Stimulated activated CD8-positive, alpha-beta memory T cell treated with anti-CD3 and anti-CD28 coated beads, Interleukin-4, amount 100 ng/mL, for 1 hour (primary cell): ENCODE measurements at regions not wholly inside any gene's neighbourhood (a gene's known extent, or its start where the extent isn't known, plus 50 kb on each side); places are given as distances from the start of the nearest gene placed in this dataset.

Source experiments
- DNase-seq, 2 donors: peaks; one replicate each; pipeline ENCODE4 v3.0.0-alpha.2; 2020; ENCODE audit warnings: low read depth in 2 of 2, low spot score in 1 of 2

DNA sequence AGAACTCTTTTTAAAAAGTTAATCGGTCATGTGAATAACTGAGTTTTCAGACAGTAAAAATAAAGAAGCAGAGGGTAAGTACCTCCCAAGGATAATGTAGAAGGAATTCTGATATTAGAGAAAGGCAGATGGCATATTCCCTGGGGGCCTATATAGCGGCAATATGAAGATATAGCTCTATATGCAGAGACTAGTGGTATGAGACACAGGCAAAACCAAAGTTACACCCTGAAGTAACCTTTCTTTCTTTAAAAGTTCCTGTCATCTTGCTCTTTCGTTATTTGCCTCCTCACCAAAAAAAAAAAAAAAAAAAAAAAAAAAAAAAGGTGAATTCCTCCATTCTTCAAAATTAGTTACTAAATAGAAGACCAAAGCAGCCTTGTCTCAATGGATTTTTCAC, 76.2 kb upstream of the ARHGAP32 start:
- DNase-seq = no peak

DNA sequence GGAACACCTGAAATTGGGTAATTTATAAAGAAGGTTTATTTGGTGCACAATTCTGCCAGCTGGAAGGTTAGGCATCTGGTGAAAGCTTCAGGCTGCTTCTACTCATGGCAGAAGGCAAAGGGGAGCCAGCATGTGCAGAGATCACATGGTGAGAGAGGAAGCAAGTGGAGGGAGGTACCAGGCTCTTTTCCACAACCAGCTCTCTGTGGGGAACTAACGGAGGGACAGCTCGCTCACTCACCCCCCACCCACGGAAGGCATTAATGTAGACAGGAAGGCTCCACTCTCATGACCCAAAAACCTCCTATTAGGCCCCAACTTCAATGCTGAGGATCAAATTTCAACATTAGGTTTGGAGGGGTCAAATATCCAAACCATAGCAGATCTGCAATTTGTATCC, 75.6 kb upstream of the ARHGAP32 start:
- DNase-seq = no peak

DNA sequence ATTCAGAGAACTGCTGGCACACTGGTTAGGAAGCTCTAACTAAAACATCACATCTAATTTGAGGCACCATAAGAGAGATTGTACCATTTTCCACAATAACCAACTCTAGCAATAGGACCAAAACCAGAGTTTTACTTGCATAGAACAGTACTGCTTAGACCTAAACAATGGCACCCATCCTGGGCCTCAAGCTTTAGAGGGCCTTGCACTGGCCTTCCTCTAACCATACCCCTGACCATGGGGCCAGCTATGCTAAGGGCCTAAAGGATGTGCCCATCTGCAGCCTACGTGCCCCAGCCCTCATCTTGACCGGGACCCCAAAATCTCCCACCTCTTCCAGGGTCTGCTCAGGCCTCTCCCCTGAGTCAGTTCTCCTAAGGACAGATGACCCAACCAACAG, 74.4 kb upstream of the ARHGAP32 start:
- DNase-seq = no peak

DNA sequence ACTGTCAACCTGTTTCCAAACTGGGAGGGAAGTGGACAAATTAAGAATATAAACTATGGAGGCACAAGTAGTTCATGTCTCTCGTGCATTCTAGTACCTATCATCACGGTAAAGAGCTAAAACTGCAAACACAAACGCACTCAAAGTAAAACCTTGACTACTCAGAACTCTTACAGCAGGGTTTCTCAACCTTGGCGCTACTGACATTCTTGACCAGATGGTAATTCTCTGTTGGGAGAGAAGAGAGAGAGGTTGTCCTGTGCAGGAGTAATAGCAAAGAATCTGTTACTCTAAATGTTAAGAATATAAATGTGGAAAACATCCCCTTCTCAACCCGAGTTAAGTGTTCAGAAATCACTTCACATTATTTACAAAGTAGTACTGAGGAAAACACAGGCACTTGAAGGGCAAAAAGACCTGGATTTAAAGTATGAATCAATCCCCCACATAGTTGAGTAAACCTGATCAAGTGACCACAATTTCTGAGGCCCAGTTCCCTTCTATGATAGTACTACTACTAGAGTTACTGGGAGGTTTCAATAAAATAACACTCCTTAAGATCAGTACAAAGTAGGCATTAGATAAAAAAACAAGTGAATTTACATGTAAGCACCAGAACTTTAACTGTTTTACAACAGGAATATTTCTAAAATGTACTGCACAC, 73.1 kb upstream of the ARHGAP32 start:
- no peak for DNase-seq

DNA sequence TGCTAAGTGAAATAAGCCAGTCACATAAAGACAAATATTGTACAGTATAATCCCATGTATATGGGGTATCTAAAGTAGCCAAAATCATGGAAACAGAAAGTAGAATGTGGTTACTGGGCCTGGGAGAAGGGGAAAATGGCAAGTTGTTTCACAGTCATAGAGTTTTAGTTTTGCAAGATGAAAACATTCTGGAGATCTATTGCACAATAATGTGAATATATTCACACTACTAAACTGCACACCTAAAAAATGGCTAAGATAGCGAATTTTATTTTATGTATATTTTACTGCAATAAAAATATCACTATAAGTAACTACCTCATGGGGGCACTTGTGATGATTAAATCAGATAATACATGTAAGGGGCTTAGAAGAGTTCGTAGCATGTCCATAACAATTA, 72.0 kb upstream of the ARHGAP32 start:
- DNase-seq = no peak

DNA sequence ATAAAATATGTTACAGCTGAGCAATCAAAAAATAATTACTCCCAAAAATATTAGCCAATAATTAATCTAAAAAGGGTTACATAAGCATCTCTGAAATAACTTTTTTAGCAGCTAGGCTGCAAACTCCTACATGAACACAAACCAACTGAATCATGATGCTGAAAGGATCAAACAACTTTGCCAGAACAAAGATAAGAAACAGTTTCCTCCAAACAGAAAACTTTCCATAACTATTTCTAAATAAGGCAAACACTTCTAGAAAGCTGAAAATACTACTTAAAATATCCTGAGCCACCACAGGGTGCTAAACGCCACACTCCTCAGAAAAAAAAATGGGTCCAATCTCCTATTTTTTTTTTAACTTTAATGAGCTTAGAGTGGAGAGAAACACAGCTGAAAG, 68.6 kb upstream of the ARHGAP32 start:
- DNase-seq = no peak

DNA sequence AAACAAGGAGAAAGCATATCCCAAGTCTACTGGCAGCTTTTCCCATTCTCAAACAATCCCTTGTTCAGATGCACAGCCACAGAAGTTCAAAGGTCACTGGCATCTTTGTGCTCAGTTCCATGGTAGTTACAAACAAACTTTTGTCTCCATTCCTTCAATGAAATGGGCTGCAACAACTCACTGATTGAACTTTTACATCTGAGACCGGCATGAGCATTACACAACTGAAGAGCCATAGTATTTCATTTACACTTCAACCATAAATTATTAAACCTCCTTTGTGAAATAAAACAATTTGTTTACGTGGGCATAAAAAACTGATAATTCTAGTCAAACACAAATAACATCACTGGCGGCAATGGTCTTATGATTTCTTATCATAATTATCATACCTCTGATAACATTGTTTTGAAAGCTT, 67.8 kb upstream of the ARHGAP32 start:
- no peak for DNase-seq

DNA sequence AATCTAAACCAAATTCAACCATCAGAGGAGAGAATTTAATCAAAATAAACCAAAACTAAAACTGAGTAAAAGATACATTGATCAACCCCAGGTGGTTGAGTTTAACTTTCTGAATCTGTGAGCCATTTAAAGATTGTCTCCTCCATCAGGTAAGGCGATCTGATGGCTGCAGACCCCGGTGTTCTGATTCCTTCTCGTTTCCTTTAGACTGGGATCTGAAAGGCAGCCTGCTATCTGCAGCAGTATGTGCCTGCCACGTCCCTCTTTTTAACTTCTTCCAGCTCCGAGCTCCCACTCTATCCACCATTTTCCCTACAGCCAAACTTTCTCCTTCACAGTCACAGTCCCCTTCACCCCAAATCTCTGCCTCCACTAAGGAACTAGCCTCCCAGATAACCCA, 66.1 kb upstream of the ARHGAP32 start:
- no peak for DNase-seq

DNA sequence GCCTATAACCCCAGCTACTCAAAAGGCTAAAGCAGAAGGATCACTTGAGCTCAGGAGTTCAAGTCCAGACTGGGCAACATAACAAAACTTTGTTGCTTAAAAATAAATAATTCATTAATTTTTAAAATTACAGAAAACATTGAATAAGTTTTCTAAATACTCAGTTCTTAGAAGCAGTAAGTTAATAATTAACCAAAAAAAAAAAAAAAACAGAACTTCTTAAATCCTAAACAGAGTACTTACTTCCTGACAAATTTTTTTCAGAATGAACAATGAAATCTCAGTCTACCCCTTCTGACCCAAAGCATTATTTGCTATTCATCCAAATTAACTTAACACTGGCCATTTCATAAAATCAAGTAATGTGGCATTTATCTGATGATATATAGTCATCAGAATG, 65.4 kb upstream of the ARHGAP32 start:
- DNase-seq = no peak

DNA sequence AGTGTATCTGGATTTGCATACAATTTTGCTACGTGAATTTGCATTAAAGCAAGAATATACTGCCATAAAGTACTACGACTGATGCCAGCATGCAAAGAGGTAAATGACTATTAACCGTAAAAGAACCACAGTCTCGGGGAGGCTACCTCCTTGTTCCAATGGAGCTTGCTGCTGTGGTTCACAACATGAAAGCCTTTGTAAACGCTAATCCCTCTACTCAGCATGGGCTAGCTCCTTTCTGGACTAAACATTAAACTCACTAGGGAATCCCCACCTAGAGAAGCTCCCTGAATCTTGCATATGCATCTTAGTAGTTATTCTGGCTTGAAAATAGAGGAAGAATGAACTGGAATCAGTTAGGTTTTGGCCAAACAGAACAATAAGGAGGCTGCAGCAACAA, 60.5 kb upstream of the ARHGAP32 start:
- no peak for DNase-seq

DNA sequence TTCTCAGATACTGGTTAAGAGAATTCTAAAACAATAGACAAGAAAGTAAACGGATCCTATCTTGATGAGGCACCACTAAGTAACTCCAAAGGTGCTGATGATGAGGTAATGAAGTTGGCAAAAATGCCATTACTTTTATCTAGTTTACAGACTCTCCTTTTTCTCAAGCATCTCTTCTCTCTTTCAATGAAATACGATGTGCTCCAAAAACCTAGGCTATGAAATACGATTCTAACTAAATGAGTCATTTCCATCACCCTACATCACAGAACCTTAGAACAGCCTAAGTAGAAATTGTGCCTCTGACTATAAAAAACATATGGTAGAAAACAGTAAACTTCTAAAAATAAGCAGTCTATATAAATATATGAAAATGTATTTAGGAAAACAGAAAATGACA, 58.9 kb upstream of the ARHGAP32 start:
- DNase-seq = no peak

DNA sequence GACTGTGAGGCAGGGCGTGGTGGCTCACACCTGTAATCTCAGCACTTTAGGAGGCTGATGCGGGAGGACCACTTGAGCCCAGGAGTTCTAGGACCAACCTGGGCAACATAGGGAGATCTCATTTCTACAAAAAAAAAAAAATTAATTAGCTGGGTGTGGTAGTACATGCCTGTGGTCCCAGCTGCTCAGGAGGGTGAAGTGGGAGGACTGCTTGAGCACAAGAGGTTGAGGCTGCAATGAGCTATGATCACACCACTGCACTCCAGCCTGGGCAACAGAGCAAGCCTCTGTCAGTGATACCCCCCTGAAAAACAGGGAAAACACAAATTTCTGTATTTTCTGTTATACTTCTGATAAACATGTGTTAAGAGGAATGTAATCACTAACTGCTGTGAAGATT, 57.8 kb upstream of the ARHGAP32 start:
- no peak for DNase-seq

DNA sequence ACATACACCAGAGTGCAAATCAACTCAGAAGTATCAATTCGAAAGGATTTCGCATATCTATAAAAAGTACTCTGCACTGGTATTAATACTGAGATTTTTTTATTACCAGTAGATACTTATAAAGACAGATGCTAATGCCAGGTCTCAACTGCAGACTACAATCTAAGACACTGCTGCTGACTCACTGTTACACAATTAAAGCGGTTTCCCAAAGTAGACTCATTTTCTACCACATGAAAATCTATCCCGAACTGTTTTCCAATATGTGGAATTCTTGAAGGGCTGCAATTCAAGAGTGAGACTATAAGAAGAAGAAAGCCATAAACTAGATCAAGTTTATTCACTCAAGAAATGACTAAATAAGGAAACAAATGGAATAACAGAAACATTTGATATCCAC, 57.2 kb upstream of the ARHGAP32 start:
- no peak for DNase-seq

DNA sequence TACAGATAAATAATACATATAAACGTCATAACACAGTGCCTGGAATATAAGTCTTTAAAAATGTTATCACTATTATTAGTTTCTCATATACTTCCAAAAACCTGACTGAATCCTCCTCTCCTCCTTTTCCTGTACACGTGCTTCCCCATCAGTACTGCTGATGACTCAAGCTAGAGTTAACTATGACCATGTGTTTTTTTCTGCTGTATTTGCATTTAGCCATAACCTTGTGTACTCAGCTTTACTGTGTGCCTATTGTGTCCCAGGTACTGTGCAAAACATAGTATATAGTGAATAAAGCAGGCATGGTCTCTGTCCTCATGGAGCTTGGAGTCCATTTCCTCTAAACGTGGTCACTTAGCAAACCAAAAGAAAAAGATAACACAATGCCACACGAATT, 56.5 kb upstream of the ARHGAP32 start:
- no peak for DNase-seq

DNA sequence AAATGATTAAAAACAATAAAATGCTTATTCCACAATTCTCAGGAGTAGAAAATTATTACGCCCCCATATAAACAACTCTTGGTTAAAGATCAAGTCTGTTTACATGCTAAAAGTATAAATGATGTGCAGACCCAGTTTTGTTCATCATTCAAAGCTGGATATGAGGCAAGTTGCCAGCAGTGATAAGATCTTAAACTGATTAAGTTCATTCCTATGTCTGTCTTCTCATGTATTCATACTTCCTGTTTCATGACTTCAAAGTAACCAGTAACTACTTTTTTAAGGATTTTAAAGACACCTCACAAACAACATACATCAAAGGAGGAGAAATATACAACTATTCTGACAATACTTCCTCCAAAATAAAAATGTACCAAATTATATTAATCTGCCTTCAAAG, 55.0 kb upstream of the ARHGAP32 start:
- DNase-seq = no peak

DNA sequence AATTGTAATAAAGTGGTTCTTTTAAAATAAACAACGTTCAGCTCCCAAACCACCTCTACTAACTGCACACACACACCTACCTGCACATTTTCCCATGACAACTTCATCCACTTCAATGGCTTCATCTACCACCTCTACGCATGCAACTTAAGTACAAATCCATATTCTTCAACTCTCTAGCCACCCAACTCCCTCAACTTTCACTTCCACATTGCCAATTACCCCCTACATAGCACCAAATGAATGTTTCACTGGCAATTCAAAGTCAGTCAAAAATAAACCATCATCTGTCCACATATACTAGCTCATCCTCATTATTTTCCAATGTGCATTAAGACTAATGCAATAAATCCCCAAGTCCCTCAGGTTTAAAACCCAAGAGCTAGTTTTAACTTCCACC, 50.7 kb upstream of the ARHGAP32 start:
- DNase-seq = no peak
